Testis (tissue), 2 donors: ENCODE measurements at regions not wholly inside any gene's neighbourhood (a gene's known extent, or its start where the extent isn't known, plus 50 kb on each side); places are given as distances from the start of the nearest gene placed in this dataset.

Source experiments
- CTCF ChIP-seq, 3 experiments: fragments of 450-650 bp in 2 of 3; fragments of 200-600 bp in 1 of 3; sonication (generic) in 1 of 3; IDR thresholded peaks; one replicate each; pipeline ENCODE4 v1.5.1; 2016 to 2019; ENCODE audit warnings: antibody characterized with exemption in 3 of 3, mild to moderate bottlenecking in 2 of 3, moderate library complexity in 1 of 3
- POLR2A ChIP-seq: fragments of 450-650 bp; IDR thresholded peaks from one replicate; pipeline ENCODE4 v1.6.1; 2017; ENCODE audit warnings: antibody characterized with exemption, mild to moderate bottlenecking, moderate library complexity

- no peak for TF ChIP-seq POLR2A
- TF ChIP-seq CTCF (IDR thresholded peaks at IDR 0.05), result no peak
Measured at GRCh38 chr9:38119560-38120236, 50.7 kb upstream of the SHB start.
